T-helper 17 cell (primary cell): ENCODE measurements at regions not wholly inside any gene's neighbourhood (a gene's known extent, or its start where the extent isn't known, plus 50 kb on each side); places are given as distances from the start of the nearest gene placed in this dataset.
"Not testable (repeated sequence)": the region's sequence is repeated elsewhere in the genome, so short reads cannot be mapped to it uniquely, and the experiment has no call there.

ENCODE experiments used
- ATAC-seq: fragments of 150-1000 bp; cut with Tn5 transposase; 2 replicates; pipeline ENCODE4 v1.10.0; 2021; ENCODE audit warnings: mild to moderate bottlenecking, moderate library complexity
- DNase-seq, 3 donors: peaks; one replicate each; pipeline versions ENCODE4 v3.0.0 to v3.0.0-alpha.2; 2020 to 2021
- H3K9me3 ChIP-seq: one replicate; pipeline ENCODE4 v1.7.0; 2013; ENCODE audit warnings: low read length, mild to moderate bottlenecking; ENCODE audit not compliant: control insufficient read depth, poor library complexity, severe bottlenecking
- H3K27ac Mint-ChIP-seq: one replicate; pipeline ENCODE4 v1.8.0; 2022; ENCODE audit warnings: mild to moderate bottlenecking, moderate library complexity, mixed read lengths
- H3K27me3 Mint-ChIP-seq: one replicate; pipeline ENCODE4 v1.8.0; 2022; ENCODE audit warnings: mixed read lengths
- H3K36me3 Mint-ChIP-seq: one replicate; pipeline ENCODE4 v1.8.0; 2022; ENCODE audit warnings: low read depth, mixed read lengths
- H3K4me1 Mint-ChIP-seq: one replicate; pipeline ENCODE4 v1.8.0; 2022; ENCODE audit warnings: mild to moderate bottlenecking, mixed read lengths
- H3K4me3 Mint-ChIP-seq: one replicate; pipeline ENCODE4 v1.8.0; 2022; ENCODE audit warnings: mild to moderate bottlenecking, moderate library complexity, mixed read lengths

GRCh38 chr2:129829588-129829987, 149.9 kb upstream of the RAB6C start:
- H3K4me3 Mint-ChIP-seq: no peak overlapping the region
- ATAC-seq: no peak
- H3K27ac Mint-ChIP-seq: no peak overlapping the region
- DNase-seq: no peak
- H3K4me1 Mint-ChIP-seq: no peaks in the 10 kb centered on the region
- peaks cover 2% of the 10 kb centered on the region for H3K36me3 Mint-ChIP-seq
- H3K9me3 ChIP-seq: no peaks in the 10 kb centered on the region
- peaks cover 16% of the 10 kb centered on the region for H3K27me3 Mint-ChIP-seq

GRCh38 chr2:129831018-129831417, 148.4 kb upstream of the RAB6C start:
- Mint-ChIP-seq H3K4me3 (no peak overlapping the region), H3K27ac (no peak overlapping the region), H3K4me1 (no peaks in the 10 kb centered on the region), H3K36me3 (peaks cover 2% of the 10 kb centered on the region), H3K27me3 (peaks cover 27% of the 10 kb centered on the region)
- DNase-seq (no peak), ATAC-seq (no peak)
- H3K9me3 ChIP-seq: no peaks in the 10 kb centered on the region

DNA sequence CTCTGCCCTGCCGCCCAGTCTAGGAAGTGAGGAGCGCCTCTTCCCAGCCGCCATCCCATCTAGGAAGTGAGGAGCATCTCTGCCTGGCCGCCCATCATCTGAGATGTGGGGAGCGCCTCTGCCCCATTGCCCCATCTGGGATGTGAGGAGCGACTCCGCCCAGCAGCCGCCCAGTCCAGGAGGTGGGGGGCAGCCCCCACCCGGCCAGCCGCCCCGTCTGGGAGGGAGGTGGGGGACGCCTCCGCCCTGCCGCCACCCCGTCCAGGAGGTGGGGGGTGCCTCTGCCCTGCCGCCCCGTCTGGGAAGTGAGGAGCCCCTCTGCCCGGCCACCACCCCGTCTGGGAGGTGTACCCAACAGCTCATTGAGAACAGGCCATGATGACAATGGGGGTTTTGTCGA, 146.0 kb upstream of the RAB6C start:
- H3K4me3 Mint-ChIP-seq, DNase-seq, H3K9me3 ChIP-seq, ATAC-seq, H3K4me1 Mint-ChIP-seq, H3K36me3 Mint-ChIP-seq, H3K27ac Mint-ChIP-seq: not testable (repeated sequence)
- H3K27me3 Mint-ChIP-seq: peaks cover 30% of the 10 kb centered on the region

GRCh38 chr2:129847043-129847442, 132.4 kb upstream of the RAB6C start:
- DNase-seq (no peak), ATAC-seq (no peak)
- Mint-ChIP-seq H3K27me3 (peaks cover 50% of the 10 kb centered on the region), H3K27ac (no peak overlapping the region), H3K4me3 (no peak overlapping the region), H3K36me3 (peaks cover 4% of the 10 kb centered on the region), H3K4me1 (no peaks in the 10 kb centered on the region)
- no peaks in the 10 kb centered on the region for H3K9me3 ChIP-seq

GRCh38 chr2:129849559-129850160, 129.8 kb upstream of the RAB6C start:
- peaks cover 4% of the 10 kb centered on the region for H3K36me3 Mint-ChIP-seq
- ATAC-seq: peak; percentile 90
- no peak for DNase-seq
- no peak overlapping the region for H3K4me3 Mint-ChIP-seq
- H3K4me1 Mint-ChIP-seq: no peaks in the 10 kb centered on the region
- peaks cover 40% of the 10 kb centered on the region for H3K27me3 Mint-ChIP-seq
- H3K27ac Mint-ChIP-seq: no peak overlapping the region
- no peaks in the 10 kb centered on the region for H3K9me3 ChIP-seq

- H3K36me3 Mint-ChIP-seq: no peaks in the 10 kb centered on the region
- no peaks in the 10 kb centered on the region for H3K4me1 Mint-ChIP-seq
- H3K9me3 ChIP-seq: no peaks in the 10 kb centered on the region
- H3K27me3 Mint-ChIP-seq: peaks cover 13% of the 10 kb centered on the region
- no peak overlapping the region for H3K4me3 Mint-ChIP-seq
- ATAC-seq (no peak), DNase-seq (no peak)
- no peak overlapping the region for H3K27ac Mint-ChIP-seq
Observed at GRCh38 chr2:129857200-129857599, 122.3 kb upstream of the RAB6C start.

DNA sequence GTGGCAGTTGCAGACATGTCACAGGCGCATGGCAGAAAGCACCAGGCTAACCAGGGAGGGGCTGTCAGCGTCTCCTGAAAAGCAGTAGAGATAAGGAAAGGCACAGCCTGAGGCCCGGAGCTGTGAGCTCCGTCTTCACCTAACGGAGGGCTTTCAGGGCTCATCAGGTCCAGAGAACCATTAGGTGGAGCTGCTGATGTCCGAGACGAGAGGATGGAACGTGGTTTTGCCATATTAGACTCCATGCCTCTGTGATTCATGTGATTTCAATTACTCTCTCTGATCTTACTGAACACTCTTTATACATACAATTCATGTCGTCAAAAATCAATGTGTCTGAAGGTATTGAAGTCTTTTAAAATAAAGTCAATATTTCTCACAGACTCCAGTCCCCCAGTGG, 120.3 kb upstream of the RAB6C start:
- Mint-ChIP-seq H3K27me3 (peaks cover 13% of the 10 kb centered on the region), H3K4me1 (no peaks in the 10 kb centered on the region), H3K4me3 (no peak overlapping the region), H3K36me3 (no peaks in the 10 kb centered on the region), H3K27ac (no peak overlapping the region)
- DNase-seq (no peak), ATAC-seq (no peak)
- no peaks in the 10 kb centered on the region for H3K9me3 ChIP-seq

DNA sequence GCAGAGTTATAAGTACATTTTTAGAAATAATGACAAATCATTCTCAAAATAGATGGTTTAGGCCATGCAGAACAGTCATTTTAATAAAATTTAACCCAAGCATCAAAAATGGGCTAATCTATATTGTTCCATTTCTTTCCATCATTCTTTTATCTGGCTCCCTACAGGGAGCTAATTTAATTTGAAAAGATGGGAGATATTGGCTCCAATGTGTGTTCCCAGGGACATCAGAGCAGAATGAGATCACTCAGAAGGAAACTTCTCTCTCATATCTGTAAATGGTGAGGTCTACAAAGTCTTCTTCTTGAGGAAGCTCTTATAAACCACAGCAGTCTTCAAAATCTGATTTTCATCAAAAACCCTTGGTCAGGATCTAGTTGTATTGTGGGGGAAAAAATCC, 119.4 kb upstream of the RAB6C start:
- Mint-ChIP-seq H3K27ac (no peak overlapping the region), H3K4me3 (no peak overlapping the region), H3K4me1 (no peaks in the 10 kb centered on the region), H3K36me3 (no peaks in the 10 kb centered on the region), H3K27me3 (peaks cover 13% of the 10 kb centered on the region)
- H3K9me3 ChIP-seq: no peaks in the 10 kb centered on the region
- DNase-seq (no peak), ATAC-seq (no peak)

GRCh38 chr2:129861666-129862288, 117.7 kb upstream of the RAB6C start:
- Mint-ChIP-seq H3K4me3 (no peak overlapping the region), H3K27me3 (peaks cover 13% of the 10 kb centered on the region), H3K4me1 (no peaks in the 10 kb centered on the region), H3K27ac (no peak overlapping the region), H3K36me3 (no peaks in the 10 kb centered on the region)
- DNase-seq (no peak), ATAC-seq (no peak)
- H3K9me3 ChIP-seq: no peaks in the 10 kb centered on the region

GRCh38 chr2:129862668-129863067, 116.8 kb upstream of the RAB6C start:
- no peak for ATAC-seq
- Mint-ChIP-seq H3K27ac (no peak overlapping the region), H3K27me3 (peaks cover 13% of the 10 kb centered on the region), H3K4me1 (no peaks in the 10 kb centered on the region), H3K36me3 (no peaks in the 10 kb centered on the region), H3K4me3 (no peak overlapping the region)
- no peak for DNase-seq
- no peaks in the 10 kb centered on the region for H3K9me3 ChIP-seq

GRCh38 chr2:129863350-129863749, 116.1 kb upstream of the RAB6C start:
- no peaks in the 10 kb centered on the region for H3K4me1 Mint-ChIP-seq
- no peak for ATAC-seq
- DNase-seq: no peak
- H3K27me3 Mint-ChIP-seq: peaks cover 18% of the 10 kb centered on the region
- H3K27ac Mint-ChIP-seq: no peak overlapping the region
- H3K4me3 Mint-ChIP-seq: no peak overlapping the region
- H3K9me3 ChIP-seq: no peaks in the 10 kb centered on the region
- no peaks in the 10 kb centered on the region for H3K36me3 Mint-ChIP-seq

GRCh38 chr2:129864719-129865118, 114.7 kb upstream of the RAB6C start:
- no peaks in the 10 kb centered on the region for H3K9me3 ChIP-seq
- Mint-ChIP-seq H3K36me3 (no peaks in the 10 kb centered on the region), H3K4me3 (no peak overlapping the region), H3K27ac (no peak overlapping the region), H3K4me1 (no peaks in the 10 kb centered on the region), H3K27me3 (peaks cover 10% of the 10 kb centered on the region)
- ATAC-seq: no peak
- DNase-seq: no peak

GRCh38 chr2:129865976-129866375, 113.5 kb upstream of the RAB6C start:
- Mint-ChIP-seq H3K27ac (peak overlapping the region; percentile 56), H3K4me1 (no peaks in the 10 kb centered on the region), H3K27me3 (peaks cover 9% of the 10 kb centered on the region), H3K36me3 (no peaks in the 10 kb centered on the region), H3K4me3 (no peak overlapping the region)
- DNase-seq: no peak
- no peak for ATAC-seq
- H3K9me3 ChIP-seq: no peaks in the 10 kb centered on the region

DNA sequence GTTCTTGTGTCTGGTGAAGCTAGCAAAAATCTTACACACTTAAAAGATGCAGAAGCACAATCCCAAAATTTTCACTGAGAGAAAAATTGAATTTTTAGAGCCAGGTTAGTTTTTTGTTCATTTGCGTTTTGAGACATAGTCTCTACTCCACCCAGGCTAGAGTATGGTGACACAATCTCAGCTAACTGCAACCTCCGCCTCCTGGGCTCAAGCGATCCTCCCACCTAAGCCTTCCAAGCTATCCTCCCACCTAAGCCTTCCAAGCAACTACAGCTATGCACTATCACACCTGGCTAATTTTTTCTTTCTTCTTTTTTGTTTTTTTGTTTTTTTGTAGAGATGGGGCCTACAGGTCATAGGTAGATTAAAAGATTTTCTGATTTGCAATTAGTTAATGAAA, 113.1 kb upstream of the RAB6C start:
- peaks cover 9% of the 10 kb centered on the region for H3K27me3 Mint-ChIP-seq
- H3K4me1 Mint-ChIP-seq: no peaks in the 10 kb centered on the region
- no peaks in the 10 kb centered on the region for H3K9me3 ChIP-seq
- H3K27ac Mint-ChIP-seq: peak overlapping the region; percentile 56
- no peak for ATAC-seq
- DNase-seq: no peak
- H3K4me3 Mint-ChIP-seq: no peak overlapping the region
- H3K36me3 Mint-ChIP-seq: no peaks in the 10 kb centered on the region
